OCI-LY3 (cell line): ENCODE measurements at regions not wholly inside any gene's neighbourhood (a gene's known extent, or its start where the extent isn't known, plus 50 kb on each side); places are given as distances from the start of the nearest gene placed in this dataset.

ENCODE experiments used
- H2AFZ ChIP-seq: fragments of 200-600, 300-600 bp; shearing (Covaris generic); 2 replicates; pipeline ENCODE4 v1.6.0; 2014; ENCODE audit warnings: antibody characterized with exemption, low read depth, low read length
- H3K27ac ChIP-seq: fragments of 200-600, 300-600 bp; sonication (generic); 2 replicates; pipeline ENCODE4 v1.5.1; 2014; ENCODE audit warnings: mild to moderate bottlenecking, low read length, moderate library complexity, mixed read lengths
- H3K27me3 ChIP-seq: fragments of 200-600, 300-600 bp; sonication (generic); 2 replicates; pipeline ENCODE4 v1.6.1; 2014; ENCODE audit warnings: low read depth, low read length, mixed read lengths
- H3K36me3 ChIP-seq: fragments of 200-600, 300-600 bp; sonication (generic); replicated peaks from 2 replicates; pipeline ENCODE3; 2014; ENCODE audit warnings: low read depth, low read length, mixed read lengths
- H3K4me1 ChIP-seq: fragments of 300-600, 200-600 bp; sonication (generic); 2 replicates; pipeline ENCODE4 v1.6.1; 2014; ENCODE audit warnings: low read length, mixed read lengths
- H3K4me2 ChIP-seq: fragments of 200-600, 300-600 bp; sonication (generic); 2 replicates; pipeline ENCODE4 v1.6.1; 2014; ENCODE audit warnings: low read length, mixed read lengths
- H3K4me3 ChIP-seq: fragments of 300-600, 200-600 bp; sonication (generic); 2 replicates; pipeline ENCODE4 v1.5.1; 2014; ENCODE audit warnings: antibody characterized with exemption, mild to moderate bottlenecking, low read length, moderate library complexity
- H3K79me2 ChIP-seq: fragments of 300-600, 200-600 bp; shearing (Covaris generic); 2 replicates; pipeline ENCODE4 v1.6.1; 2014; ENCODE audit warnings: mild to moderate bottlenecking, low read length, mixed read lengths
- H3K9ac ChIP-seq: fragments of 300-600, 200-600 bp; shearing (Covaris generic); 2 replicates; pipeline ENCODE4 v1.6.0; 2014; ENCODE audit warnings: mild to moderate bottlenecking, low read length, moderate library complexity
- H3K9me3 ChIP-seq: fragments of 200-600, 300-600 bp; shearing (Covaris generic); 2 replicates; pipeline ENCODE4 v1.6.1; 2014; ENCODE audit warnings: low read length, mixed read lengths; ENCODE audit not compliant: insufficient read depth
- H4K20me1 ChIP-seq: fragments of 200-600, 300-600 bp; sonication (generic); 2 replicates; pipeline ENCODE4 v1.6.1; 2016; ENCODE audit warnings: low read length, mixed read lengths; ENCODE audit not compliant: insufficient read depth
- EZH2phosphoT487 ChIP-seq: fragments of 200-600 bp; shearing (Covaris generic); IDR thresholded peaks from 2 replicates; pipeline ENCODE4 v1.6.1; 2018; ENCODE audit warnings: antibody characterized with exemption, mixed run types, low read depth
- TF ChIP-seq, protein P1 (sequence below): fragments of 200-600, 300-600 bp; sonication (generic); IDR thresholded peaks from 2 replicates; pipeline ENCODE4 v1.5.1; 2014; ENCODE audit warnings: antibody characterized with exemption, low read length, low read depth

DNA sequence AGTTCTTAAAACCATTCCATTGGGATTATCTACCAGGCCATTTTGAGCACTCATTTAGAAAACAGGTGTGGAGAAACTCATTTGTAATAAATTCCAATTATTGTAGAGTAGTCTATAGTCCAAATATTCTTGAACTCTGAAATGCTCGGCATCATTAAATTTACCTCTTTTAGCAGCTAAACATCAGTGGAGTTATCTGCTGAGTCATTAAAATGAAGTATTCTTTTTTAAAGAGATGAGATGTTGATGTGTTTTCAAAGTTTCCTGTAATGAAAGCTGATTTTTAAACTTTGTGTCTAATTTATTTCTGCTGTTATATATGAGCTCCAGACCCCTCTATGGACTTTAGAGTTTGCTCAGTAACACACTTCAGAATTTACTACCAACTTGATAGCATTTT is 1635.2 kb downstream of the SUCLG1 start:
- Histone ChIP-seq H2AFZ (no peak overlapping the region), H4K20me1 (no peaks in the 10 kb centered on the region), H3K27me3 (no peaks in the 10 kb centered on the region), H3K27ac (no peak overlapping the region), H3K36me3 (no peaks in the 10 kb centered on the region), H3K4me3 (no peak overlapping the region), H3K9ac (no peak overlapping the region), H3K79me2 (no peaks in the 10 kb centered on the region), H3K9me3 (no peaks in the 10 kb centered on the region), H3K4me1 (no peaks in the 10 kb centered on the region), H3K4me2 (no peak overlapping the region)
- no peak for TF ChIP-seq EZH2phosphoT487
- TF ChIP-seq, protein P1, sequence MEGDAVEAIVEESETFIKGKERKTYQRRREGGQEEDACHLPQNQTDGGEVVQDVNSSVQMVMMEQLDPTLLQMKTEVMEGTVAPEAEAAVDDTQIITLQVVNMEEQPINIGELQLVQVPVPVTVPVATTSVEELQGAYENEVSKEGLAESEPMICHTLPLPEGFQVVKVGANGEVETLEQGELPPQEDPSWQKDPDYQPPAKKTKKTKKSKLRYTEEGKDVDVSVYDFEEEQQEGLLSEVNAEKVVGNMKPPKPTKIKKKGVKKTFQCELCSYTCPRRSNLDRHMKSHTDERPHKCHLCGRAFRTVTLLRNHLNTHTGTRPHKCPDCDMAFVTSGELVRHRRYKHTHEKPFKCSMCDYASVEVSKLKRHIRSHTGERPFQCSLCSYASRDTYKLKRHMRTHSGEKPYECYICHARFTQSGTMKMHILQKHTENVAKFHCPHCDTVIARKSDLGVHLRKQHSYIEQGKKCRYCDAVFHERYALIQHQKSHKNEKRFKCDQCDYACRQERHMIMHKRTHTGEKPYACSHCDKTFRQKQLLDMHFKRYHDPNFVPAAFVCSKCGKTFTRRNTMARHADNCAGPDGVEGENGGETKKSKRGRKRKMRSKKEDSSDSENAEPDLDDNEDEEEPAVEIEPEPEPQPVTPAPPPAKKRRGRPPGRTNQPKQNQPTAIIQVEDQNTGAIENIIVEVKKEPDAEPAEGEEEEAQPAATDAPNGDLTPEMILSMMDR = no peak

DNA sequence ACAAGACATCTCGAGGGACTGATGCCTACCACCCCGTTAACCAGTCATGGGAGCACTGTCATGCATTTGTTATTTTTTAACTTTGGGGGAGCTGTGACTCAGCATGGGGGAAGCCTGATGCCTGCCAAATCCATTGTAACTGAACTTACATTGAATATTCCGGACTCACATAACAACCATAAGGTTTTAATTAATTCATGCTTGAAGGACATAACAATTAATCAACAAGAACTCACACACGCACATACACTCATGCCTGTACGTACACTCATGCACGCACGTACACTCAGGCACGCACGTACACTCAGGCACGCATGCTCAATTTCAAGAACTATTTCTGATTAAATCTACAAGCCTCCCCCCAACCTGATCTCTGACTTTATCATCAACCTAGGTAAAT is 1639.1 kb downstream of the SUCLG1 start:
- Histone ChIP-seq H3K27ac (no peak overlapping the region), H2AFZ (no peak overlapping the region), H3K4me3 (no peak overlapping the region), H4K20me1 (no peaks in the 10 kb centered on the region), H3K36me3 (no peaks in the 10 kb centered on the region), H3K4me2 (no peak overlapping the region), H3K4me1 (no peaks in the 10 kb centered on the region), H3K9me3 (no peaks in the 10 kb centered on the region), H3K27me3 (no peaks in the 10 kb centered on the region), H3K9ac (no peak overlapping the region), H3K79me2 (no peaks in the 10 kb centered on the region)
- TF ChIP-seq, protein P1 = no peak
- TF ChIP-seq EZH2phosphoT487 = no peak

DNA sequence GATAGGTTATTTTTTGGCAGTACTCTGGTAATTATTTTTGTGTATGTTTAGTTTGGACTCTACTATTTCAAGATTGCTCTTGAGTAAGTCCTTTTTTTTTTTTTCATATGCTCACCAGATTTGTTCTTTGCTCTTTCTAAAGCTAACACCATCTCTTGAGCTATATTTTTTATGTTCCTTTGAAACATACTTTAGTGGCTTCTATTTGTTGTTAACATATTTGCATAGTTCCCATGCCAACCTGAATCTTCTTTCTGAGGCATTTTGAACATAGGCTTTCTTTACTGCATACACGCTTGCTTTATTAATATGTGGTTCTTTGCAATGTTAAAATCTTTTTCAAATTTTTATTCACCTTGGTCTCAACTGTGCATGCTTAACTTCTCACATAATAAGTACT is 1644.9 kb downstream of the SUCLG1 start:
- Histone ChIP-seq H3K9ac (no peak overlapping the region), H3K36me3 (no peaks in the 10 kb centered on the region), H3K27ac (no peak overlapping the region), H2AFZ (no peak overlapping the region), H3K79me2 (no peaks in the 10 kb centered on the region), H3K4me3 (no peak overlapping the region), H3K9me3 (no peaks in the 10 kb centered on the region), H4K20me1 (no peaks in the 10 kb centered on the region), H3K4me1 (no peaks in the 10 kb centered on the region), H3K4me2 (no peak overlapping the region), H3K27me3 (no peaks in the 10 kb centered on the region)
- TF ChIP-seq EZH2phosphoT487 = no peak
- TF ChIP-seq, protein P1 = no peak

DNA sequence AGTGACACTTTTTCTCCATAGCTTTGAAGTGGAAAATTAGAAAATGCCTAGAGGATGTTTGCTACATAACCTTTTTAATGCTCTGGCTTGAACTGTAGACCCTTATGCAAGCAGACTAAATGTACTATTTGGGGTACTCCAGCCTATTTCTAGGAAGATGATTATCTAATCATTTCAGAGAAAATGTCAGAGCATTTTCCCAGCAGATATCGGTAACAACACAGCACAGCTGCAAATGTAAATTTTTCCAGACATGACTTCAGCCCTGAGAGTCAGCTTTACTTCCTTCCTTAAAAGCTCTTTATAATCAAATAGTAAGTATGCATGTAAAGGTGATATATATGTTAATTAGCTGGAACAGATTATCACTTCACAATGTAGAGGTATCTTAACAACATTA is 1647.1 kb downstream of the SUCLG1 start:
- H3K4me1 ChIP-seq = no peaks in the 10 kb centered on the region
- H3K4me3 ChIP-seq = no peak overlapping the region
- H4K20me1 ChIP-seq = no peaks in the 10 kb centered on the region
- no peaks in the 10 kb centered on the region for H3K79me2 ChIP-seq
- H3K27me3 ChIP-seq = no peaks in the 10 kb centered on the region
- H3K9me3 ChIP-seq = no peaks in the 10 kb centered on the region
- H3K4me2 ChIP-seq = no peak overlapping the region
- H2AFZ ChIP-seq = no peak overlapping the region
- TF ChIP-seq, protein P1 = no peak
- H3K9ac ChIP-seq = no peak overlapping the region
- H3K36me3 ChIP-seq = no peaks in the 10 kb centered on the region
- no peak overlapping the region for H3K27ac ChIP-seq
